HG03457 (cell line): ENCODE measurements at regions not wholly inside any gene's neighbourhood (a gene's known extent, or its start where the extent isn't known, plus 50 kb on each side); places are given as distances from the start of the nearest gene placed in this dataset.
"Not testable (repeated sequence)": the region's sequence is repeated elsewhere in the genome, so short reads cannot be mapped to it uniquely, and the experiment has no call there.

Experiments
- ATAC-seq: cut with Tn5 transposase; IDR thresholded peaks from one replicate; pipeline ENCODE4 v1.9.1; 2021; ENCODE audit warnings: moderate number of reproducible peaks; ENCODE audit not compliant: unreplicated experiment

DNA sequence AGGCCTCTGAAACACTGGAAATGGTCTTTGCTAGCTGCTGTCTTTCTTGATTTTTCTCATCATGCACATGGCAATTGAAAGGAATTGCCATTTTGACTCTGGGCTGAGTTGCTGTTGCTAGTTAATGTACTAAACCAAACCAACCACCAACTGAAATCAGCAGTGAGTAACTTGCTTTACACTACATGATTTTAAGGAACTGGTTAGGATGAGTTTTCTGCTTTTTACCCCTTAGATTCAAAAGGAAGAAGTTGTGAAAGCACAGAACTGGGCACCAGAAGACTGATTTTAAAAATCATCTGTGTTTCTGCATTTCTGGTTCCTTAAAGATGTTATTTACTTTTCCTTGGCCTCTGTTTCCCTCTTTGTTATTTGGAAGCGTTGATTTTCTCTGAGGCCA is 361.9 kb downstream of the HLX start:
- ATAC-seq = no peak

DNA sequence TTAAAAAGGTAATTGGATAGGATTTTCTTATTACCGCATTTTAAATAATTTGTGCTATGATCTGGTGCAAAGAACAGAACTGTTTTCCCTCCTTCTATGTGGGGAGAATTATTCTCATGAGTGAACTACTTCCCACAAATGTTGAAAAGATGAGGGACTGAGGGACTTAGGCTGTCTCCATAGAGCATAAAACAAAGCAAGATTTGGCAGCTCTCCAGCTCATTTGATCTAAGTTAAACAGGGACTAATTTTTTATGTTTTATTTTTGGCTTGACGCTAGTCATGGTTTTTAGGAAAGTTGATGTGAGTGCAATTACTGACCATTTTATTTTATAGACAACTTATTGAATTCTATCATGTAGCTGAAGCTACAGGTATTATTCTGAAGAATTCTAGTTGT is 362.3 kb downstream of the HLX start:
- no peak for ATAC-seq

DNA sequence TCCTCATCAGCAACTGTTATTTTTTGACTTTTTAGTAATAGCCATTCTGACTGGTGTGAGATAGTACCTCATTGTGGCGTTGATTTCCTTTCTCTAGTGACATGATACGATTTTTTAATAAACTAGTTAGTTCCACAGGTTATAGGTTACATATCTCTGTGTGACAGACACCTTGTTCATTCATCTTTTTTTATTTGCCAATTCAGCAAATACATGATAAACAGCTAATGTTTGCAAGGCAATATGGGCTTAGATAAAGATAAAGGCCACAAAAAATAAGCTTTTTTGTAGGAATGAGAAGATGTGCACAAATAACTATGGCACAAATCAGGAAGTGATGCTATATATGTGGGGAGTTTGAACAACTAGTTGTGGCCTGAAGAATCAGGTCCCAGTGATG is 366.8 kb downstream of the HLX start:
- no peak for ATAC-seq

DNA sequence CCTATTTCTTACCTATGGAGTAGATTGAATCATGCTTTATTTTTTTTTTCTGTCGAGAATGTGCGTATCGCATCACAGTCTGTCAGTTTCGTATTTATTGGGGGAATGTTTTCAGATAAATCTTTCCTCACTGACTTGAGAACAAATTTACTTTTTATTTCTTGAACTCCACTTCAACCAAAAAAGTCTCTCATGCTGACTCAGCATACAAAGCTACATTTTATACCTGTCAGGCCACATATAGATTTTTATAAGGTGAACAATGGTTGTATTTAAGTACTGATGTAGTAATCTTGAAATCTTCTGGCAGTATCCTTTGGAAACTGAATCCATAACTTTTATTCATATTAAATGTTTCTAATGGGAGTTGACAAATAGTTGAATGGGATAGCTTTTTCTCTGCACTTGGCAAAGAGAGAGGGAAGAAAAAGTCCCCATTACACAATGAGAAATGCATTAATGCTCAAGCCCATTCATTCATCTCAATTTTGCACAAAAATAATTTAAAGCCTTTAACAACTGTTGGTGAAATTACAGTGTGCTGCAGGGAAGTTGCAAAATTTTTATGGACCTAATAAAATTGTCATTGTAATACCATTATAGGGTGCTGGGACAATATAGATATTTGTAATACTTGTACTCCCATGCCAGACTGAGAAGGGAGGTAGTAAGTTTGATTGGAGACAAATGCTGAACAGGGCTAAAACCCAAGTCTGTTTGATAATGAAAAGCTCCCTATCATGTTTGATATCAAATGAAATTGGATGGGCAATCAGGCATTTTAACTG is 367.6 kb downstream of the HLX start:
- no peak for ATAC-seq

DNA sequence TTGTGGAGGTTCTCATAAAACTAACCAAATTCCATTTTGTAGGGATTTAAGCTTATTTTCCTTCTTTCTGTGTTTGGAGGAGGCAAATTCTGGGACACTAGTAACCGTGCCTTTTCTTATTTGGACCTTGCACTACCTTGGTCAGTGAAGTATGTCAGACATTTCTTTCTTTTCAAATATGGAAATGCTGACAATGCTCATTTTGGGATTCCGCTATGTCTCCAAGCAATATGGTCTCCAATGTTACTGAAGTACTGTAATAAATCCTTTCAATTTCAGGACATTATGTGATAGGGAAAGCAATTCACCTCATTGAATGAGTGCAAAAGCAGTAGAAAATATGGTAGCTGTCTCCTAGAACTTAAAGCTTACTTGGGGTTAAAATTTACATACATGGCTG is 372.3 kb downstream of the HLX start:
- ATAC-seq = no peak

DNA sequence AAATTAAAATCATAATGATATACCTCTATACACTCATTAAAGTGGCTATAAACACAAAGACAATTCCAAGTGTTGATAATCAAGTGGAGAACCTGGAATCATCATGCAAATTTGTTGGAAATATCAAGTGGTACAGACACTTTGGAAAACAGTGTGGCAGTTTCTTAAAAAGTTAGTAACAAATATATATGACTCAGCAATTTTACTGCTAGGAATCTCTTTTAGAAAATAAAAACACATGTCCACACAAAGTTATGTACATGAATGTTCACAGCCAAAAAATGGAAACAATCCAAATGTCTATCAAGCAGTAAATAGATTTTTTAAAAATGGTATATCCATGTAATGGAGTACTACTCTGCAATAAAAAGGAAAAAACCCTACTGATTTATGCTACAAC is 375.6 kb downstream of the HLX start:
- no peak for ATAC-seq

DNA sequence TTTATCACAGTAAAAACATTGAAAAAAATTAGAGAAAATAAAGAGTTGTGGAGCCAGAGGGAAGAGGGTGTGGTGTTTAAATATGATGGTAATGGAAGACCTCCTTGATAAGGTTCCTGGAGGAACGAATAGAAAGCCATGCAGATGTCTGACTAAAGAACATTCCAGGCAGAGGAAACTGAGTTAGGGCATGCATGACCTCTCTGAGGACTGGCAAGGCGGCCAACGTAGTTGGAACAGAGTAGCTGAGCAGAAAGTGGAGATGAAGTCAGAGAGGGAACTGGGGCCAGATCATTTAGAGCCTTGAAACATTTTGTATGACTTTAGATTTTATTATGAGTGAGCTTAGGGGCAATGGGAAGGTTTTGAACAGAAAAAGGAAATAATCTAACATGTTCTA is 377.5 kb downstream of the HLX start:
- ATAC-seq = no peak

DNA sequence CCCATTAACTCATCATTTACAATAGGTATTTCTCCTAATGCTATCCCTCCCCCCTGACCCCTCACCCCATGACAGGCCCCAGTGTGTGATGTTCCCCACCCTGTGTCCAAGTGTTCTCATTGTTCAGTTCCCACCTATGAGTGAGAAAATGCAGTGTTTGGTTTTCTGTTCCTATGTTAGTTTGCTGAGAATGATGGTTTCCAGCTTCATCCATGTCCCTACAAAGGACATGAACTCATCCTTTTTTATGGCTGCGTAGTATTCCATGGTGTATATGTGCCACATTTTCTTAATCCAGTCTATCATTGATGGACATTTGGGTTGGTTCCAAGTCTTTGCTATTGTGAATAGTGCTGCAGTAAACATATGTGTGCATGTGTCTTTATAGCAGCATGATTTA is 378.3 kb downstream of the HLX start:
- not testable (repeated sequence) for ATAC-seq

DNA sequence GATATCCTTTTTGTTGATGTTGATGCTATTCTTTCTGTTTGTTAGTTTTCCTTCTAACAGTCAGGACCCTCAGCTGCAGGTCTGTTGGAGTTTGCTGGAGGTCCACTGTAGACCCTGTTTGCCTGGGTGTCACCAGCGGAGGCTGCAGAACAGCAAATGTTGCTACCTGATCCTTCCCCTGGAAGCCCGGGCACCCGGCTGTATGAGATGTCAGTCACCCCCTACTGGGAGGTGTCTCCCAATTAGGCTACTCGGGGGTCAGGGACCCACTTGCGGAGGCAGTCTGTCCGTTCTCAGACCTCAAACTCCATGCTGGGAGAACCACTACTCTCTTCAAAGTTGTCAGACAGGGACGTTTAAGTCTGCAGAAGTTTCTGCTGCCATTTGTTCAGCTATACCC is 383.4 kb downstream of the HLX start:
- not testable (repeated sequence) for ATAC-seq

DNA sequence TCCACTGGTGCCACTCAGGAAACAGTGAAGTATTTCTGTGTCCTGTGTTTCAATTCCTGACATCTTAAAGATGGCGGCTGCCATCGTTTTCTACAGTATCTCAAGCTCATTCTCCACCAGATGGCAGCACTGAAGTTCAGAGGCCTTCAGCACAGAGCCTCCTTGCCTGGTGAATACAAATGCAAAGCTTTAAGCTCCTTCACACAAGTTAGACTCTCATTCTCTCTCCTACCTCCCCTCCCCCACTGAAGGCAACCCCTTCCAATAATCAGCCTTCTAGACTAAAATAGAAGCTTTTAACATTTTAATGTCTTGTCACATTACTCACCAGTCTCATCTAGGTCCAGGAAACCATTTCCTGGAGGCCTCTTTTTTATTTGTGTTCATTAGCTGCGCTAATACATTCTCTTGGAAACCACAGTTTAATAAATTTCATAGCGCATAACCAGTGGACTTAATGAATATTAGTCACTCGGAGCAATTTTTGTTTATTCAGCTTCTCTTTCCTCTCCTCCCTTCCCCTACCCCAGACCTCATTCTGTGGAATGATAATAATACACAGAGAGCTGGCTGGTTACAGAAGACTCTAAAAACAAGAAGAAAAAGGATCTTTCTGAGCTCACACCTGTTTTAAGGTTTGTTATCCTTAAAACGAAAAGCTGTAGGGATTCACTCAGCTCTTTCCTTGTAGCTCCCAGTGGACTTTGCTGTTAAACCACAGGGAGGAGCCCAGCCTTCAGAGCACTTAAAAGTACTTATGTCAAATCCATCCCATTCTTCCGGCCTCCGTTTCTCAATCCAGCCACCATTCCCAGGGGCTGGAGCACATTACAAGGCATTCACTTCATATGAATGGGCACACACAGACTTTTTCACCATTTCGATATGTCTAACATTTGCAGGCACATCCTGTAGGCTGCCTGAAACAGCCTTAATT is 384.9 kb downstream of the HLX start:
- ATAC-seq = peak; percentile 86

DNA sequence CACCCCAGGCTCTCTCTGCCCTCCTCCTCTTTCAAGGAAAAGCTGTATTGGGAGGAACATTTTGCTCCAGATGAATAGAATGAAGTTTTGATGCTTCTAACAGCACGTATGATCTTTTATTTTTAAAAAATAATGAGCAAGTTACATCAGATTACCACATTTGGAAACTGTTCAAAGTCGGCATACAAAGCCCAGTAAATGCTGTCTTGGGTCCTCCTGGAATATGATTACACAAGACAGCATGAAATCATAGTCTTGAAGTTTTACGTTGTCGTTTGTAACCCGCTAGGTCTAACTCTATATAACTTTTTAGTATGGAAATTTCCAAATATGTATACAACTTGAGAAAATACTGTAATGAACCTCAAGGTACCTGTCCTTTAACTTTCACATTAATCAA is 385.6 kb downstream of the HLX start:
- no peak for ATAC-seq

DNA sequence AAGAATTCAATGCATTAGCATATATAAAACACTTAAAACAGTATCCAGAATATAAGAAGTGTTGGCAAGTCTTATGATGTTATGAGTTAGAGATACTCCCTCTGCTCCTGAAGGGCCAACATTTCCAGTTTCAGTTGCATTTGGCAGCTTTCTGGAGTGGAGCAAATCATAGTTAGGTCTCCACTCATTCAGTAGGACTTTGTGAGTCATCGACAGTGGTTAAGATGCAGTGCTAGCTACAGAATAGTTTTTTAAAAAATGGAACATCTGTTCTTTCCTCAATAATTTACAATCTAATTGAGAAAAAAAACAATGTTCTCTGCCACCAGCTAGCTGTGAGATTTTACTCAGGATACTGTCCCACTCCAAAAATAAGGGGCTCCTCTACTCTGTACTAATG is 389.1 kb downstream of the HLX start:
- no peak for ATAC-seq

DNA sequence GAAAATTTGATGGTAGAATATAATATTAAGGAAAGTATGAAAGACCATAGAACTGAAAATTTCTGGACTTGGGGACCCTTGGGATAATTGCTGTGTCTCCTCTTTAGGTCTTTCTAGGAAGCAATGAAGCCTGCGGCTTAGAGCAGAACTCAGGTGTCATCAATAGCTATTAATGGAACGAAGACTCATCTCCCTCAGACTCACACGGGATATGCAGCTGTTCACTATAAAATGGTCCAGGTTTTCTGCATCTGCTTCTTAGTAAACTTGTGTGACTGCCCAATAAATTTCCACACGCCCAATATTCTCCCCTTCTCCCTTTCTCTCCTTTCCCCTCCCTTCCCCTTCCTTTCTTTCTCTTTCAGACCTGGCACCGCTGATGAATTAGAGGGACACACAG is 392.5 kb downstream of the HLX start:
- ATAC-seq = no peak

DNA sequence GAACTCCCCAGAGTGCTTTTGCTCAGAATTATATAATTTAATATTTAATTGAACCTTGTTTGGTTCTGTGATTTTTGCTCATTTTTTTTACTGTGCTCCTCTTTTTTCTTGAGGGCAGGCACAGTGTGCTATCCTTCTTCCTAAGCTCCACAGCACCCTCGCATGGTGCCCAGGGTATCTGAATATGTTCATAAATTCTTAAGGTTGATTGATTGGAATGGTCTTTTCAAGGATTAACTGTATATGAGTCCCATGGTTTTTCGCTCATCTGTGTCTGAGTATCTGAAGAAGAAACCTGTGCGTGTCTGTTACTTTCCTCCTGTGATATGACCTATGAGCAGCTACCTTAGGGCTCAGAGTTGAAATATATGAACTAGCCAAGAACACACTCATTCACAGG is 393.7 kb downstream of the HLX start:
- ATAC-seq = no peak

DNA sequence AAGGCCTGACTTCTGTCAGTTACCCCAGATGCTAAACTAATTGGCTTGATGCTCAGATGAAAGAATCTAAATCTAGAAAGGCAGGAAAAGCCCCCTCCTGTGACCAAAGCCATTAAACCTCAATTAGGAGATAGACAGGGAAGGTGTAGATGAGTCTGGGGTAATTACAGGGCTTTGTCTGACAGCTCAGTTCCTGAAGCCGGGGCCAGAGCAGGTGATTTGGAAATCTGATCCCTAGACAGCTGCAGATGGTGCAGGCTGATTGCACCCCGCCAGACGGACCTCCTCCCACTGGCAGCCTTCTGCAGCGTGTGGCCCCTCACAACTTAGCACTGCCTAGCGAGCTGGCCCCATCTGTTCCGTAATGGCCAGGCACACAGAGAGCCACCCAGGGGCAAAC is 395.1 kb downstream of the HLX start:
- no peak for ATAC-seq

DNA sequence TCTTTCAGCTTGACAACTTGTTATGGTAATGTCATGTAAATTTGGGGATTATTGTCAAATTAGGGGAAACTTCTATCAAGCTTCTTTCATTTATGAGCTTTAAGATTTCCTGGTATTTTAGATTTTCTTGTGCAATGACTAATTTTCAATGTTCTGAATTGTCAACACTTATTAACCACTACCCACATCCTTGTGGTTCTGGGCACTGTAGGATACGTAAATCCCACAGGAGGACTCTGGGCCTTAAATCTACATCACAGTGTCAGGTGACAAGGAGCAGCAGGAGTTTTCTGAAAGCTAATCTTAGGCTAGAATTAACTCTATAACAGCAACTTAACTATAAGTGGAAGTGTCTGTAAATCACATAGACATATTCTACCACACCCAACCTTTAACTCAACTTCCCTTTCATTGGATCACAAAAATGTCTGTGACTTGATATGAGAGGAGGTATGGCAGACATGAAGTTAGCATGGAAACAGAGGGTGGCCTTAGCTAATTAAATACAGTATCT is 397.7 kb downstream of the HLX start:
- no peak for ATAC-seq

DNA sequence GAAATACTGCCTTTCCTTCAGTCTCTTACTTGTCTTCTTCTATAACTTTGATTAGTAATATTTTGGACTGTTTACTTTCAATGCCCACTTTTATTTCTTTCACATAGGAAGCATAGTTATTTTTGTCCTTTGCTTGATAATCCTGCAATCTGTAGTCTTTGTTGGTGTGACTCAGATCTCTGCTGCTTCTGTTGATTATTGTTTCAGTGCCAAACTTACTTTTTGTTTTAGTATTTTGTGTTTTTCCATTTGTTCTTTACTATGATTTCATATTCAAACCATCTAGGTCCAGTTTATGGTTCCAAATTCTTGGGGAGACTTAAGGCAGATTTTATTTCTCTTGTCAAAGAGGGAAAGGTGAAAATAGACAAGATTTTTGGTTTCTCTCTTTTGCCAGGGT is 399.9 kb downstream of the HLX start:
- ATAC-seq = no peak

DNA sequence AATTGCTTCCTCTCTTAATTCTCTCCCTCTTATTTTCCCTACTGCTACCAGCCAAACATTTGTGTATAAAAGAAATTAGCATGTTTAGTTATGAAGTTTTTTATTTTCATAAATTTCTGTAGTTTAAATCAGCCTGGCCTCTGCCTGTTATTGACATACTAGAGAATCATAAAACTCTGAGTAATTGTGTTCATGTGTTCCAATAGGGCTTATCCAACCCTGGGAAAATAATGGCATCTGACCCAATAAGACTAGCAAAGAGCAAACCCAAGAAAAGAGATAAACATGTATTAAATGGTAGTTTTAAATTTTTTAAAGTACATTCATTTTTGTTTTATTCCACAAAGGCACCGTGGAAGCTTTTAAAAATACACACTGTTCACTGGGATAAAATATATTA is 404.3 kb downstream of the HLX start:
- ATAC-seq = no peak

DNA sequence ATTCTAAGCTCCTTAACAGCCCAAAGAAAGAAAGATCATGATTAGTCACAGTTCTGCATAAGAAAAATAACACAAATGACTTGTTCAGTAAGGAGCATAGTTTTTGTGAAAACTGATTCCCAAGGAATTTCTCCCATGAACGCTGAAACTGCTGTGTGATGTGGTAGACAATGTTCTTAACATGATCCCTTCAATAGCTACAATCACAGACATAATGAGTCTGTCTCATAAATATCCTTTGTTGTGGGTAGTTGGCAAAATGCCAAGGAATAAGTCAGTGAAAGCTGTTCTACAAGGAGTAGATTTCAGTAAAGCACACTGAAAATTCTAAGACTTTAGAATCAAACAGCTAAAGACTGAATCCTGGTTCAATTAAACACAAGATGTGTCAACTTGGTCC is 404.8 kb downstream of the HLX start:
- ATAC-seq = no peak

DNA sequence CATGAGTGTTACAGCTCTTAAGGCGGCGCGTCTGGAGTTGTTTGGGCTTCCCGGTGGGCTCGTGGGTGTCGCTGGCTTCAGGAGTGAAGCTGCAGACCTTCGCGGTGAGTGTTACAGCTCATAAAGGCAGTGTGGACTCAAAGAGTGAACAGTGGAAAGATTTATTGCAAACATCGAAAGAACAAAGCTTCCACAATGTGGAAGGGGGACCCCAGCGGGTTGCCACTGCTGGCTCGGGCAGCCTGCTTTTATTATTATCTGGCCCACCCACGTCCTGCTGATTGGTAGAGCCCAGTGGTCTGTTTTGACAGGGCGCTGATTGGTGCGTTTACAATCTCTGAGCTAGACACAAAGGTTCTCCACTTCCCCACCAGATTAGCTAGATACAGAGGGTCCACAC is 405.7 kb downstream of the HLX start:
- ATAC-seq = not testable (repeated sequence)

DNA sequence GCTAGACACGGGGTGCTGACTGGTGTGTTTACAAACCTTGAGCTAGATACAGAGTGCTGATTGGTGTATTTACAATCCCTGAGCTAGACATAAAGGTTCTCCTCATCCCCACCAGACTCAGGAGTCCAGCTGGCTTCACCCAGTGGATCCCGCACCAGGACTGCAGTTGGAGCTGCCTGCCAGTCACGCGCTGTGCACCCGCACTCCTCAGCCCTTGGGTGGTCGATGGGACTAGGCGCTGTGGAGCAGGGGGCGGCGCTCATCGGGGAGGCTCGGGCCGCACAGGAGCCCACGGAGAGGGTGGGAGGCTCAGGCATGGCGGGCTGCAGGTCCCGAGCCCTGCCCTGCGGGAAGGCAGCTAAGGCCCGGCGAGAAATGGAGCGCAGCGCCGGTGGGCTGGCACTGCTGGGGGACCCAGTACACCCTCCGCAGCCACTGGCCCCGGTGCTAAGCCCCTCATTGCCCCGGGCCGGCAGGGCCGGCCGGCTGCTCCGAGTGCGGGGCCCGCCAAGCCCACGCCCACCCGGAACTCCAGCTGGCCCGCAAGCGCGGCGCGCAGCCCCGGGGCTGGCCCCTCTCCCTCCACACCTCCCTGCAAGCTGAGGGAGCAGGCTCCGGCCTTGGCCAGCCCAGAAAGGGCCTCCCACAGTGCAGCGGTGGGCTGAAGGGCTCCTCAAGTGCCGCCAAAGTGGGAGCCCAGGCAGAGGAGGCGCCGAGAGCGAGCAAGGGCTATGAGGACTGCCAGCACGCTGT is 406.4 kb downstream of the HLX start:
- ATAC-seq = not testable (repeated sequence)
